ENCODE measurements at regions not wholly inside any gene's neighbourhood (a gene's known extent, or its start where the extent isn't known, plus 50 kb on each side); places are given as distances from the start of the nearest gene placed in this dataset.
"Not testable (repeated sequence)": the region's sequence is repeated elsewhere in the genome, so short reads cannot be mapped to it uniquely, and the experiment has no call there.

DNA sequence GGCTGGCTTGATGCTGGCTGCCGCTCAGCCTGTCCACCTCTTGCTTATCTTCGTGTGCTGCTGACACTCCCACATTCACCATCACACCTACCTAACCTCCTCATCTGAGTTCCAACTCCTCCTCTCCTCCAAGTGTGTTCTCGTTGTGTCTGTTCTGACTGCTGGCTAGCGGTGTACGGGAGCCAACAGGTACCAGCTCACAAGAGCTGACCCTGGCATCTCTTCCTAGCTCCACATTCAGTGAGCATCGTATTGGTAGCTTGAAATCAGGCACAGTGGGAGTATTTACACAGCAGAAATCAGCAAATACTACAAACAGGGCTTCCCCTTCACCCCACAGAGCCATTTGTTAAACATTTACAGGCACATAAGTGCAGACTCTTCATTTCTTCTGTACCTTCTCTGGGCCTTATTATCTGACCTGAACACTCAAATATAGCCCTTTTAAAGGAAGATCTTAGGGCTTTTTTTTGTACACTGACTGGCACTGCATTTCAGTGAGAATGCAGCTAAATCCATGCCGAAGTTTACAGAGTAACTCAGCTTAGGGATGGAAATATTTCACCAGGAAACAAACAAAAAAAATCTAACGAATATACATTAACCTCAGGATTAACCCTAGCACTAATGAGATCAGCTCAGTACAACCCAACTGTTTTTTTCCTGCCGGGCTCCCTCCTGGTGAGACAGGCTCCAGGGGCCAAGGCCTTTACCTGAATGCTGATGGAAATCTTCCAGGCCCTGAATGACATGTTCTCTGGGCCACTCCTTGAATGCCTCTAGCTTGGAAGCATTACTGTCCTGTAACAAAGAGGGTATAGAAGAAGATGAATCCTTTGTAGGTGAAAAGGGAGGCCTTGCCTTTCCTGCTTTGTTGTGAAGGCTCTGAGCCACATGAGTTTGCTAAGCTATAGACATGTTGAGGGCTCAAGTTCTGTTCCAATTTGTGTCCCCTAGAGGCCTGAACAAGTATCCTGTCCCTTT is 150.5 kb upstream of the LPP start:
- DNase-seq, result no peak

DNA sequence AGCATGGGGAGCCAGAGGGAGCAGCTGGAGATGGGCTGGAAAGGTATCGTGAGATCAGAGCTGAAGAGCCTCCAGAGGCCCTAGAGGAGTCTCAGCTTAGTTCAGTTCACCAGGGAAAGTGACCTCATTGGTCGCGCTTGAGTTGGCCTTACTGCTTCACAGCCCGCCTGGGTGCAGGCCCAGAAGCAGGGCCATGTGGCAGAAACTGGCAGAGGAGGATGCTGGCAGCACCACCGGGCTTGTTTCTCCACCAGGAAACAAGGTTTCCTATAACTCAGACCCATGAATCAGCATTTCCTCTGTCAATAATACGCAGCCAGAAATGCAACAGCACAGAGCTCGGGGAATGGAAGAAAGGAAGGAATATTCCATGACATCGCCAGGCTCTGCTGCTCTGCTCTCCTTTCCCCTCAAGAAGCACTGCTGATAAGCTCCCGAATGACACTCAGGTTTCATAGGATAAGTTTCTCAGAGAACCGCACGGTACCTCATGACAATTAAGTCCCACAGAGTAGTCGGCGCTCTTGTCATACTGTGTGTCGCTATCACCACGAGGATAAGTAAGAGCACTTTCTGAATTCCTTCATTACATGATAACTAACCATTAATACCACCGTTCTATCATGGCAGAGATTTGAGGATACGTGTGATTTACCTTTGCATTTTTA is 147.1 kb upstream of the LPP start:
- DNase-seq, result no peak

DNA sequence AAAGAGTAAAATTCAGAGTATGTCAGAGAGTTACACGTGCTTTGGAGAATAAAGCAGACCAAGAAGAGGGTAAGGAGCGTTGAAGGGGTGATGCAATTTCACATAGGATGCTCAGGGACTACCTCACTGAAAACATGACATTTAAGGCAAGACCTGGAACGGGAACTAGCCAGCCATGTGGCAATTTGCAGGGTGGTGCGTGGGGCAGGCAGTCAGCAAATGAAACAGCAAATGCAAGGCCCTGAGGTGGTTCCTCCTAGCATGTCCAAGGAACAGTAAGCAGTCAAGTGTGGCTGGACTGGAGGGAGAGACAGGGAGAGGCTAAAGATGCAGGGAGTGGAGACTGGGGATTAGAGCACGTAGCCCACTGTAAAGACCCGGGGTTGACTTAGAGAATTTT is 146.1 kb upstream of the LPP start:
- DNase-seq, result no peak

DNA sequence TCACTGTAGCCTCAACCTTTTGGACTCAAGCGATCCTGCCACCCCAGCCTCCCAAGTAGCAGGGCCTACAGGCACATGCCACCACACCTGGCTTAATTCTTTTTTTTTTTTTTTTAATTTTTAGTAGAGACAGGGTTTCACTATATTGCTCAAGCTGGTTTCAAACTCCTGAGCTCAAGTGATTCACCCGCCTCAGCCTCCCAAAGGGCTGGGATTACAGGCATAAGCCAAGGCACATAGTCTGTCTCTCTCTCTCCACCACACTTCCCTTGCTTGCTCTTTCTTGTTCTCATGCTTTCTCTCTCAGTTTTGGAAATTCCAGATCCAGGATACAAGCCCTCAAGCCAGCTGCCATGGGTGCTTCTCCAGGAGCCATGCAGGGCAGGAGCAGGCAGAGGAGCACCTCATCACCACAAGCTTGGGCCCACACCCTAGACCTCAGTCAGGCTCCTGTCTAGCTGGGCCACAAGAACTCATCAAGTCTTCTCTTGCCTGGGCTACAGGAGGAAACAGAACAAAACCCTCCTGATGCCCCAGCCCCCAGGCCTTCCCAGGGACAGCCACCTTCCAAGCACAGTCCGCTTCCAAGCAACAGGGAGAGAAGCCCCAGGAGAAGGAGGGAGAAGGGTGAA is 145.3 kb upstream of the LPP start:
- DNase-seq, result no peak

DNA sequence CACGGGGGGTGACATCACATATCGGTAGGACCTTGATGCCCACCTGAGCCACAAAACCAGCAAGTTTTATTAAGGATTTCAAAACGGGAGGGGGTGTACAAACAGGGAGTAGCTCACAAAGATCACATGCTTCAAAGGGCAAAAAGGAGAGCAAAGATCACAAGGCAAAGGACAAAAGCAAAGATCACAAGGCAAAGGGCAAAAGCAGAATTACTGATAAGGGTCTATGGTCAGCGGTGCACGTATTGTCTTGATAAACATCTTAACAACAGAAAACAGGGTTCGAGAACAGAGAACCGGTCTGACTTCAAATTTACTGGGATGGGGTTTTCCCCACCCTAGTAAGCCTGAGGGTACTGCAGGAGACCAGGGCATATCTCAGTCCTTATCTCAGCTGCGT is 143.5 kb upstream of the LPP start:
- no peak for DNase-seq

DNA sequence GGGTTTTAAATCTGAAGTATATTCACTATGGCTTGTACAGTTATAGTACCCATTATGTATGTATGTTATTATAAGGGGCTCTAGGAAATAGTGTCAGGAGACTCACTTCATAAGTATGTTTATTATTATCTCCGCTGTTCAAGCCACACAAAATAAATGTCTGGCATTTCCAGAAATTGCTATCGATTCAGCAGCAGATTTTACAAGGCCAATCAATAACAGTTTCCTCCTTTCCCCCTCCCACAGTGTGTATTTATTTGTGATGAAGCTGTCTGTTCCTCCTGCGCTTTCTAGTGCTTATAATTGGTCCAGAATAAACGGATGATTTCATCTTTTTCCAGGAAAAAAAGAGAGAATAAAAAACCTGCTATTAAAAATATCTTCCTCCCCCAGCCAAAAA is 134.2 kb upstream of the LPP start:
- no peak for DNase-seq

DNA sequence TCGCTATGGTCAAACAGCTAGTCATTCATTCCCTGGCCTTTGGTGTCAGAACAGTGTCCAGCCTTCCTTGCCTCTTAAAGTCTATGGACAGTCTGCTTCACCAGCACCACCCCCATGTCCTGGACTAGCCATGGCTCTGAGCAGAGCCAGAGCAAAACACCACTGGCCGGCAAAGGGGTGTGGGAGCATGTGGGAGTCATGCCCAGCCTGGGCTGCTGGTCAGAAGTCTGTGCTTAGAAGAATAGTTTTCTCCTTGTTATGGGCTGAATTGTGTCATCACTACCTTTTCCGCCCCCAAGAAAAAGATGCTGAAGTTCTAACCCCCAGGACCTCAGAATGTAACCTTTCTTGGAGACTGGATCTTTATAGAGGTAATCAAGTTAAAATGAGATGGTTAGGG is 132.9 kb upstream of the LPP start:
- DNase-seq, result no peak

DNA sequence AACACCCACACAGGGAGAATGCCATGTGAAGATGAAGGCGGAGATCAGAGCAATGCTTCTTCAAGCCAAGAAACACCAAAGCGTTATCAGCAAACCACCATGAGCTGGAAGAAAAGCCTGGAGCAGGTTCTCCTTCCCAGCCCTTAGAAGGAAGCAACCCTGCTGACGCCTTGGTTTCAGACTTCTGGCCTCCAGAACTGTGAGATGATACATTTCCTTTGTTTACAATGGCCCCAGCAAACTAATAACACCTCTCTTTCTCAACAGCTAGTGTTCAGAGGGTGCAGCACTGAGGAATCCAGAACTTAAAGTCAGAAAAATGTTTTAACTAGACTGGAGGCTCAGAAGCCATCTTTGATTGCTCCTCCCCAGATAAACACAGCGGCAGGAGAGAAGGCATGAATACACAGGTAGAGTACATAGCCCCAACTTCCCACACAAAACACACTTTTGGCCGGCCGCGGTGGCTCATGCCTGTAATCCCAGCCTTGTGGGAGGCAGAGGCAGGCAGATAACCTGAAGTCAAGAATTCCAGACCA is 132.4 kb upstream of the LPP start:
- DNase-seq, result no peak

DNA sequence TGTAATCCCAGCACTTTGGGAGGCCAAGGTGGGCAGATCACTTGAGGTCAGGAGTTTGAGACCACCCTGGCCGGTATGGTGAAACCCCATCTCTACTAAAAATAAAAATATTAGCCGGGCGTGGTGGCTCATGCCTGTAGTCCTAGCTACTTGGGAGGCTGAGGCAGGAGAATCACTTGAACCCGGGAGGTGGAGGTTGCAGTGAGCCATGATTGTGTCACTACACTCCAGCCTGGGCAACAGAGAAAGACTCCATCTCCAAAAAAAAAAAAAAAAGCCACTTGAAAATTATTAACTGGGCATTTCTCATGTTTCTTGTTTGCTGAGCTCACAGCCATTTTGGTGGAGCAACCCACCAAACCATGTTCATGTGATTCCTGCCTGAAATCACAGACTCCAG is 131.1 kb upstream of the LPP start:
- DNase-seq, result not testable (repeated sequence)

DNA sequence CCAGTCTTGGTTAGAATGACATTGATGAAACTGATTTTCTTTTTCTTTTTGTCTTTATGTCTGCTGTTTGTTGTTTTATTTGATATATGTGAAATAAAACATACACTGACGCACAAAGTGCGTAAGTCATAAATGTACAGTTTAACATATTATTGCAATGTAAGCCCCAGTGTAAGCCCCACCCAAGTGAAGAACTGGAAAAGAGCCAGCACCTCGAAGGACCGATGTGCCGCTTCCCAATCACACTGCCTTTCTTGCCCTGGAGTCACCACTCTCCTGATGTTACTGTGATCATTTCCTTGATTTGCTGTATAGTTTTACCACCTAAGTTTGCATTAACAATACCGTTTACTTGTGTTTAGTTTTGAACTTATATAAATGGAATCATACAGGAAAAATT is 128.4 kb upstream of the LPP start:
- DNase-seq, result no peak

DNA sequence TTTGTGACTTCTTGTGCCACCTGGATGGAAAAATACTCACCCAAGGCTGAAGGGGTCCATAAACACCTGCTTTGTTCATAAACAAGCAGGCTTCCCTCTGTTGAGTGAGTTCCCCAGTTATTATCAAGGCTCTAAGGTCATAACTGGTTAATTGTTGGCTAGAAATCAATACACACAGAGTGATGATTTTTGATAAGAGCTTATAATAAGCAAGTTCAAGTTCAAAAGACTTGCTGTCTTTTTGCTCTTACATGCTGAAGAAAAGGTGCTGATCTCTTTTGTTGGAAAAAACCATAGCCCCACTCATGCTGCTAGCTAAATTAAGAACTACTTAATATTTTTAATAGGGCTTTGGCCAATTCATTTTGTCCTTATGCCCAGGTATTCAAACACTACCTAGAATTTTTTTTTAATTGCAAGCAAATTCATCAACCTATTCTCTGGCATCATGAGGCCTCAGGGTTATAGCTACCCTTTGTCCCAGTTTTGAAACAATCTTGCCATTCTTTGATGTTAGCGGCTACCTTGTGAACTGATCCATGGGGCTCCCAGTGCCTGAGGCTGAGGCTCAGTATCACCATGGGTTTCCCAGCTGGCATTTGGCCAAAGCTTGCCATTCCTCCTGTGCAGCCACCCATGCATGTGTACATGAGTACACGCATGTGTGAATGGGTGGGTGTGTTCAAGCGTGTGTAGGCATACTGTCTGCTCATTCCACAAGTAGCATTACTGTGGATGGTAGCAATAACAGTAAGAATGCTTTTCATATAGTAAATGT is 127.6 kb upstream of the LPP start:
- no peak for DNase-seq

DNA sequence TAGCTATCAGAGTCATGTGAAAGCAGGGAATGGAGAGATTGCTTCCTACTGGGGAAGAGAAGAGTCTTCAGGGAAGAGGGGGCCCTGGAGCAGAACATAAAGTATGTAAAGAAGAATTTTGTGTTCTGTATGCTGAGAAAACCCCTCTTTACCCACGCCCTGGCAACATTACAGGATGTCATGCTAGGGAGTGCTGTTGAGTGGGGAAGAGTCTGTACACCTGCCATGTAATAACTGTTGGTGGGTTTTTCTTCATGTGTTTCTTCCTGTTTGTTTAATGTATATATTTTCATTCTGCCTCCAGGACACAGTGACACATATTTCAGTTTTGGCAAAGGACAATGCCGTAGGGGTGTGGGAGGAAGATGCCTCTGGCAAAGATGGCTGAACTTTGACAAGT is 122.8 kb upstream of the LPP start:
- DNase-seq, result no peak

DNA sequence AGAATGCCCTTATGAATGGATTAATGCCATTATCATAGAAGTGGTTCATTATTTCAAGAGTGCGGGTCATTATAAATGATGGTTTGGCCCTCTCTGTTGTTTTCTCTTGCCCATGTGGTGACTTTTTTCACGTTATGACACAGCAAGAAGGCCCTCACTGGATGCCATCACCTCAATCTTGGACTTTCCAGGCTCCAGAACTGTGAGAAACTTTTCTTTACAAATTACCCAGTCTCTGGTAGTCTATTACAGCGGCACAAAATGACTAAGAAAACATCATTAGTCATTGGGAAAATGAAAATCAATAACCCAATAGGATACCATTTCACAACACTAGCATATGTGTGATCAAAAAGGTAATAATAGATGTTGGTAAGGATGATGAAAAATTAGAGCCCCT is 119.0 kb upstream of the LPP start:
- DNase-seq, result no peak

DNA sequence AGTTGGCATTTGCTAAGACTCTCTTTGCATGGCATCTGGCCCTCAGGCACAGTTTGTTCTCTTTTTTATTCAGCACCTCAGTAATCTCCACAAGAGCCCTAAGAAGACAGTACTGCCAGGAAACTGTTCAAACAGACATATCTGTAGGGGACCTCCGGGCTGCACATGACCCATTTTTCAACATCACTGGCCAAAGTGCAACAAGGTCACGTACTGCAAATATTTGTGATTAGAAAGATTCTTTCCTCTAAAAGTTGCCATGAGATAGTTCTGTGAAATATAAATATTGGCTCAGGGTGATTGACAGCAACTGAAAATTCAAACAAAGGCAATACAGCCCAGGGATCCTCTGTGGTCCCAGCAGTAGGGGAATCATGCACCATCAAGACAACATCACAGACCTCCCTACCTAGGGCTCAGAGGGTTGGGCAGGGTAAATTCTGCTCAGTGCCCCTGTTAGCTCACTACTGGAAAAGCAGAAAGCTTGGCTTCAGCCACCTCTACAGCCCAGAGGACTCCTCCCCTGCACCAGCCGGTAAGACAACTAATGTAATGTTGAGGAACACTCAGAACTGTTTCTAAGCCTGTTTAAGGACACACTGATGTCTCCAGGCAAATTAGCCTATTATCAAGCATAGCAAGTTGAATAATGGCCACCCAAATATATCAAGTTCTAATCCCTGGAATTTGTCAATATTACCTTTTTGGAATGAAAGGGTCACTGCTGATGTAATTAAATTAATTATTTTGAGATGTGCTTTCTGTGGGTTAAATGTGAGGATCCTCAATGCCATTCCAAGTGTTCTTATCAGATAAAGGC is 117.4 kb upstream of the LPP start:
- peak; percentile 21 for DNase-seq

DNA sequence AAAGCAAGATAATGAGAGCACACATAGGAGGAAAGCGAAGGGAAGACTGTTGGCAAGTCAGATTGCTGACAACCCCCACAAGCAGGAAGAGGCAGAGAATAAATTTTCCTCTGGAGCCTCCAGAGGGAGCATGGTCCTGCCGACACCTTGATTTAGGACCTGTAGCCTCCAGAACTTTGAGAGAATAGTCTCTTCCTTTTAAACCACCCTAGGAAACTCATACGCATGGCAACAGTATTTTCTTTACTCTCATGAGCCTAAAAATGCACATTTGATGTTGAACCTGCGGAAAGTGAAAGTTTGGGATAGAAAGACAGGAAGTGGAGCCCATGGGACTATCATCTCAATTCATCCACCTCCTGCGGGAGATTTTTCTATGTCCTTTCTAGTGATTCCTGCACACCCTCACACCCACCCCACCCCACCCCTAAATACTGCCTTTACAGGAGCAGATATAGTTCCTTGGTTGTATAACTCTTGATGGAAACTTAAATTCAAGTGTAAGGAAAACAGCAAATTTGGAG is 116.7 kb upstream of the LPP start:
- no peak for DNase-seq

DNA sequence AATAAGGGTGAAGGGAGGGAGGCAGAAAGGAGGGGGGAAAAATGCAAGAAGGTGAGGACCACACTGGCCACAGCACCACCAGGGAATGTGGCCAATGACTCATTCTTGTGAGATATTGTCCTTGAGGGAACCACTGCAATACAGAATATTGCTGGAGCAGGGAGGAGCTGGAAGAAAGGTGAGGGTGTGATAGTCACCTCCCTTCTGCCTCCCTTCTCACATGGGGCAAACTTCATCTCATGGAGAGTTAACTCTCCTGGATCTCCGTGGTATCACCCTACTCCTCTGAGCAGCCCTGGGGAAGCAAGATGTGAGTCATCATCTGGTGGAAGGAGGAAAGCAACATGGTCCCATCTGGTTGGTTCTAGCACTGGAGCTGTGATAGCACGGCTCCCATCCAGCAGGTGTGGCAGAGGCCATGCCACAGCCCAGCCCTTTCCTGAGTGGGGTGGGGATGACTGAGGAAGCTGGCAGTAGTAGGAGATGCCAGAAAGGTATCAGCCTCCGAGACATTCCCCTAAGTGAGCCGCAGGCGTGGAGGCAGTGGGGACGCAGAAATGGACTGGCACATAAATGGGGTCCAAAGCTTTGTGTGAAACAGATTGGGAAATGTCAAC is 115.9 kb upstream of the LPP start:
- DNase-seq, result no peak

DNA sequence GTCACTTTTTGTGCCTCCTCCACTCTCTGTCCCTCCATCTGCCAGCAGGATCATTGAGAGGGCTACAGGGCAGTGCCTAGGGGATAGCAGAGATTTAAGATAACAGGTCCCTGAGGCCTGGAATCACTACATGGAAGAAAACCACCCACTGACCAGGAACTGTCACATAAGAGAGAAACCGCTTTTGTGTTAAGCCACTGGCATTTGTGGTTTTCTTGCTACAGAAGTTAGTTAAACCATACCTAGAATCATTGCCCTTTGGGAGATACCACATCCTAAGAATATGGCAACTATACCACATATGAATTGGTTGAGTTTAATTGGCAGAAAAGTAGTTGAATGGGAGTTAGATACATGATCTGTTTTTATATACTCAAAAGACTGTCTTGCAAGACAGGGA is 112.8 kb upstream of the LPP start:
- DNase-seq, result peak; percentile 14

DNA sequence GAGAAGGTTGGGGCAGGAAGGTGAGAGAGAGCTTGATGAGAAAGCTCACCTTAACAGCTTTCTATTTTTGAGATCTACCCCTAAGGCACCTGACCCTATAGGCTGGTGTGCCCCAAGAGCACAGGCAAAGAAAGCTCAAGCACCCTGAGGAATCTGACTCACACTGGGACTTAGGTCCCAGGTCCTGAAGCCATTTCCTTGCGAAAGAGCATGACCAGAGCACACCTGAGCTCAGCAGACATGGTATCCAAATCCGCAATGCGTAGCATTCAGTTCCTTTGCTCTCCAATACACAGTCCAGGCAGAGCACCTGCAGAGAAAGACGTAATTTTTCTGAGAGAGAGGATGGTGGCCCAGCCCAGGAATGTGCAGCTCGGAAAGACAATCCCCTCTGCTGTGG is 112.1 kb upstream of the LPP start:
- no peak for DNase-seq

DNA sequence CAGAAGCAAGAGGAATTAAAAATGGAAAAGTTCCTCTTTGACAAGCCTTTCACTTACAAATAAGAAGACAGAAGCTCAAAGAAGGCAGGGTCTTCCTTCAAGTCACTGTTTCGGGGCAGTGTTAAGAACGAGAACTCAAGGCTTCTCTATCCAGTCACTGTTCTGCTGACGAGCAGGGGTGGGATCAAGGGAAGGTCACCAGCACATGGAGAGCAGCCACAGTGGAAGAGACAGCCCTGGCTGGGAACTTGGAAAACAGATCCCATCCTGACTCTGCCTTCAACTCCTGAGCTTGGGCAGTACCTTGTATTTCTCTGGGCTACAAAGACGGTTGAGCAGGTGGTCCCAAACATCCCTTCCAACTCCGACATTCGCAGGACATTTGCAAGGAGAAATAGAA is 111.5 kb upstream of the LPP start:
- no peak for DNase-seq

DNA sequence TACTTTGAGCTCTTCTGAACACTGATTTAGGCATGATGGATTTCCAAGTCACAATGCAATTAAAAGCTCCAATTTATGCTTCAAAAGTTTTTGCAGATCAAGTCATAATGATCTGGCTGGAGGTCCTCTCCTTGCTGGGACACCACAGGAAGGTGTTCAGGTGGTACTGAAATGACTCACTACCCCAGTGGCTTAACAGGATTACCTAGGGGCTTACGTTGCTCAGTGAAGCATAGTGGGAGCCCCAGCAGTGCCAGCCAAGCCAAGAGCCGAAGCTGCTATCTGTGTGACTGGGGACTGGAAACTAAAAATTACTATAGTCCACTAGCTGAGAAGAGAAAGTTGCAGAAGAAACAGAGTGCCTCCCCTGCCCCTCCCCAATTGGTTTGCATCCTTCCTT is 110.1 kb upstream of the LPP start:
- DNase-seq, result no peak

DNA sequence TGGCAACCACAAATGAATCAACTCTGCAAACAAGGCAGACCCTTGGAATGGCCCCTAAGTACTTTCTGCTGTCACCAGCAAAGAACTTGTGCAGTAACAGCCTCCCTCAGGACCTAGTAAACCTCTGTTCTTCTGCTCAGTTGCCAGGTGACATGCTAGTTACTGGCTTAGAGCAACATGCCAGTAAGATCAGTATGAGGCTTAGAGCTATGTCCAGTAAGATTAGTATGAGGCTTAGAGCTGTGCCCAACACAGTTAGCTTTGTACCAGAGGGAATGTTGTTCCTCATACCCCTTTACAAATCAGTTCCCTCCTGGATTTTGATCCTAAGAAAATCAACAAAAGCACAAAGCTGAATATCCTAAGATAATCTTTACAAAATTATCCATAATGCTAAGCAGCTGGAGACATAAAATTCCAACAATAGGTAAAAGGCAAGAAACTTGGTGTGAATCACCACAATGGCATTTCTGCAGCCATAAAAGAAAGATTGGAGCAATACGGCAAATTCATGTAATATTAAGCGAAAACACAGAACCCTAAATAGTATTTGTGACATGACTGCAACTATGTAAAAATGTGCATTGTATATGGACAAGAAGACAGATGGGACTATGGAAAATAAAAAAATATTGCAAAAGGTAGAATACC is 107.3 kb upstream of the LPP start:
- no peak for DNase-seq
